Activated B cell treated with CpG ODN at 0.5 μM for 24 hours (primary cell): ENCODE measurements at regions not wholly inside any gene's neighbourhood (a gene's known extent, or its start where the extent isn't known, plus 50 kb on each side); places are given as distances from the start of the nearest gene placed in this dataset.
"Not testable (repeated sequence)": the region's sequence is repeated elsewhere in the genome, so short reads cannot be mapped to it uniquely, and the experiment has no call there.

Experiments used
- ATAC-seq: fragments of 200-7000 bp; cut with Tn5 transposase; one replicate; pipeline ENCODE4 v1.10.0; 2021; ENCODE audit warnings: low read depth, mild to moderate bottlenecking, moderate library complexity
- CTCF ChIA-PET: fragments of 350-600 bp; sonication (Branson Sonifier 250); formaldehyde crosslinking; loops from one replicate; lab custom pipeline; 2021; ENCODE audit warnings: antibody characterized with exemption; lab: Charles Lee
- POLR2A ChIA-PET: fragments of 350-600 bp; sonication (Branson Sonifier 250); formaldehyde crosslinking; loops from one replicate; lab custom pipeline; 2021; ENCODE audit warnings: antibody characterized with exemption; lab: Charles Lee
- DNase-seq: peaks from one replicate; pipeline ENCODE4 v3.0.0; 2022
- H3K27ac Mint-ChIP-seq: one replicate; pipeline ENCODE4 v1.8.0; 2020; ENCODE audit warnings: mixed read lengths
- H3K27me3 Mint-ChIP-seq: one replicate; pipeline ENCODE4 v1.8.0; 2021; ENCODE audit warnings: mixed read lengths
- H3K36me3 Mint-ChIP-seq: one replicate; pipeline ENCODE4 v1.8.0; 2021; ENCODE audit warnings: low read depth, mixed read lengths
- H3K4me1 Mint-ChIP-seq: one replicate; pipeline ENCODE4 v1.8.0; 2021; ENCODE audit warnings: mixed read lengths
- H3K4me3 Mint-ChIP-seq: one replicate; pipeline ENCODE4 v1.8.0; 2020; ENCODE audit warnings: mild to moderate bottlenecking, mixed read lengths
- H3K9me3 Mint-ChIP-seq: one replicate; pipeline ENCODE4 v1.8.0; 2020; ENCODE audit warnings: mixed read lengths
- intact Hi-C: fragments of 100-400 bp; cut with micrococcal nuclease; formaldehyde crosslinking; loops from one replicate; pipeline ENCODE4 v1.15.1; 2024
- TF ChIP-seq, protein P1 (sequence below): fragments of 200-600 bp; IDR thresholded peaks from one replicate; pipeline ENCODE4 v1.8.0; 2022; ENCODE audit warnings: antibody characterized with exemption, mild to moderate bottlenecking

DNA sequence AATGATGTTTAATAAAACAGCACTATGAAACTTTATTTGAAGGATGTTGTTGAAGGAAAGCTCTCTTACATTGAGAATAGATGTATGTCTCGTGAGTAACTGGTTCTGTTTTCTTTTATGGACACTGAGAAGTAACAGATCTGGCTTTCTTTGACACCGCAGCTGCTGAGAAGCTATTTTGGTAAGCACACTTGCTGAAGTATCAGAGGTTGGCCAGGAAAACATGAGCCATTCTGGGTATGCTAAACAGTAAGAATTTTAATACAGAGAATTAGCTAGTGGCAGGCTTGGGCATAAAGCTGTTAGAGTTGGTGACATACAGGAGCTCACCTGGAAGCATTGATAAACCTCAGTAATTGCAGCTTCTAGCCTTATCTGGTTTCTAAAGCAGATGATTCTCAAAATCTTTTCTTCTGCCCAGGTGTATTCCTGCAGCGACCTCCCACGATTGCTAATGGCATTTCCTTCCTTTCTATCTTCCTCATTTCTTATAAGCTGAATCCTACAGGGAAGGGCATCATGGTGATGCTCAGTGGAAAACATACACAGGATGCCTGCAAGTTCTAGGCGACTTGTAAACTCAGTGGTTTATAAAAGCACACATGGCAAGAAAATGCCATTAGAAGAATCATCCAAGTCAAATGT, 291.6 kb upstream of the SLC16A7 start:
- POLR2A ChIA-PET = no interaction called here
- Mint-ChIP-seq H3K4me1 (no peaks in the 10 kb centered on the region), H3K9me3 (peaks cover 4% of the 10 kb centered on the region), H3K36me3 (no peaks in the 10 kb centered on the region), H3K27me3 (no peaks in the 10 kb centered on the region), H3K4me3 (no peak overlapping the region), H3K27ac (no peak overlapping the region)
- CTCF ChIA-PET = no interaction called here
- ATAC-seq = no peak
- intact Hi-C loops = no loop called here
- no peak for DNase-seq
- TF ChIP-seq, protein P1, sequence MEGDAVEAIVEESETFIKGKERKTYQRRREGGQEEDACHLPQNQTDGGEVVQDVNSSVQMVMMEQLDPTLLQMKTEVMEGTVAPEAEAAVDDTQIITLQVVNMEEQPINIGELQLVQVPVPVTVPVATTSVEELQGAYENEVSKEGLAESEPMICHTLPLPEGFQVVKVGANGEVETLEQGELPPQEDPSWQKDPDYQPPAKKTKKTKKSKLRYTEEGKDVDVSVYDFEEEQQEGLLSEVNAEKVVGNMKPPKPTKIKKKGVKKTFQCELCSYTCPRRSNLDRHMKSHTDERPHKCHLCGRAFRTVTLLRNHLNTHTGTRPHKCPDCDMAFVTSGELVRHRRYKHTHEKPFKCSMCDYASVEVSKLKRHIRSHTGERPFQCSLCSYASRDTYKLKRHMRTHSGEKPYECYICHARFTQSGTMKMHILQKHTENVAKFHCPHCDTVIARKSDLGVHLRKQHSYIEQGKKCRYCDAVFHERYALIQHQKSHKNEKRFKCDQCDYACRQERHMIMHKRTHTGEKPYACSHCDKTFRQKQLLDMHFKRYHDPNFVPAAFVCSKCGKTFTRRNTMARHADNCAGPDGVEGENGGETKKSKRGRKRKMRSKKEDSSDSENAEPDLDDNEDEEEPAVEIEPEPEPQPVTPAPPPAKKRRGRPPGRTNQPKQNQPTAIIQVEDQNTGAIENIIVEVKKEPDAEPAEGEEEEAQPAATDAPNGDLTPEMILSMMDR = no peak

DNA sequence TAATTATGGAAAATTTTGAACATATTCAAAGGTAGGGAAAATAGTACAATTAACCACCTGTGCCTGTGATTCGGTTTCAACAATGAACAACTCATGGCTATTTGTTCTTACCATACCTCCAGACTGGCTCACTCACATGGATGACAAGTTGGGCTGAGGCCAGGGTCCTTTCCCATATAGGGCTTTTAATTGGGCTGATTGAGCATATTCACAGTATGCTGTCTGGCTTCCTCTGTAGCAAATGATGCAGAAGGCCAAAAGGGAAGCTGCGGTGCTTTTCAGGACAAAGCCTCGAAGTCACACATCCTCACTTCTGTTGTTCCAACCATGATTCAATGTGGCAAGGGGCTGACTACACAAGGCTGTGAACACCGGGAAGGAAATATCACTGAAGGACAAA, 297.5 kb upstream of the SLC16A7 start:
- no peak overlapping the region for H3K4me3 Mint-ChIP-seq
- peaks cover 10% of the 10 kb centered on the region for H3K9me3 Mint-ChIP-seq
- CTCF ChIA-PET = no interaction called here
- DNase-seq = no peak
- no peaks in the 10 kb centered on the region for H3K27me3 Mint-ChIP-seq
- H3K27ac Mint-ChIP-seq = no peak overlapping the region
- H3K36me3 Mint-ChIP-seq = no peaks in the 10 kb centered on the region
- ATAC-seq = no peak
- POLR2A ChIA-PET = no interaction called here
- TF ChIP-seq, protein P1 = no peak
- no peaks in the 10 kb centered on the region for H3K4me1 Mint-ChIP-seq
- intact Hi-C loops = no loop called here

DNA sequence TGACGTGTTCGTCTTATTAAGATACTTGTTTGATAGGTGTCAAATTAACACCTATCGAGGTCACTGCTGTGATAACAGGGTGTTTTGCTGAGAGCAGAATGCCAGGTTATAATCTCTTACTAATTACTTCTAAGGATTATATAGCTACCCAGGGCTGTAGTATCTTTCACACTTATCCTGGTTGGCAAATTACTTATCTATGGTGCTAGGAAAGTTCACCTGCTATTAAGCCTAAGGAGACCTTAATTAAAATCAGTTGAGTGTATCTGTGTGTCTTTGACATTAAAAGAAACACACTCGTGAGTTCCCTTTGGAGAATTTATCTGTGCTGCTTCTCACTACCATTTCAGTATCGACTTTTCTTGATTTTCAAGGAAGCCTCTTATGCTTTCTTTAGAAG, 301.6 kb upstream of the SLC16A7 start:
- no peak overlapping the region for H3K27ac Mint-ChIP-seq
- H3K9me3 Mint-ChIP-seq = peaks cover 7% of the 10 kb centered on the region
- no peaks in the 10 kb centered on the region for H3K36me3 Mint-ChIP-seq
- TF ChIP-seq, protein P1 = no peak
- intact Hi-C loops = no loop called here
- no peak overlapping the region for H3K4me3 Mint-ChIP-seq
- ATAC-seq (no peak), DNase-seq (no peak)
- H3K4me1 Mint-ChIP-seq = no peaks in the 10 kb centered on the region
- POLR2A ChIA-PET = no interaction called here
- H3K27me3 Mint-ChIP-seq = no peaks in the 10 kb centered on the region
- CTCF ChIA-PET = no interaction called here

DNA sequence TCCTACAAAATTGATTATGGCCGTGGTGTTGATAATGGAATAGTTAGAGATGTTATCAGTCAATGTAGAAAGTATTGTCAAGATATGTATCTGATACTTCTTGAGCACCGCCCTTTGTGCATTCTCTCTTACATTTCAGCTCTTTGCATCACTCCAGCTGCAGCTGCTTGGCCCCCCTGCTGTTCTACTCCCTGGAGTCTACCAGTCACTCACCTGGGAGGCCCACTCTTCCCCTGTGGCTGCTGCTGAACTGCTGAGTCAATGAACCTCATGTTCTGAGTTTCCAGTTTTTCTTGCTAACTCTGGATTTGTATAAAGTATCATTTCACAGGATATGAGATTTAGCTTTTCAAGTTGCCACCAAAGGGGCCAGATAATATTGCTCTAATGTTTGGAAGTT, 312.8 kb upstream of the SLC16A7 start:
- DNase-seq (no peak), ATAC-seq (no peak)
- H3K36me3 Mint-ChIP-seq = no peaks in the 10 kb centered on the region
- H3K4me1 Mint-ChIP-seq = no peaks in the 10 kb centered on the region
- H3K9me3 Mint-ChIP-seq = no peaks in the 10 kb centered on the region
- intact Hi-C loops = no loop called here
- ChIA-PET CTCF (no interaction called here), POLR2A (no interaction called here)
- TF ChIP-seq, protein P1 = no peak
- H3K4me3 Mint-ChIP-seq = no peak overlapping the region
- H3K27ac Mint-ChIP-seq = no peak overlapping the region
- no peaks in the 10 kb centered on the region for H3K27me3 Mint-ChIP-seq

DNA sequence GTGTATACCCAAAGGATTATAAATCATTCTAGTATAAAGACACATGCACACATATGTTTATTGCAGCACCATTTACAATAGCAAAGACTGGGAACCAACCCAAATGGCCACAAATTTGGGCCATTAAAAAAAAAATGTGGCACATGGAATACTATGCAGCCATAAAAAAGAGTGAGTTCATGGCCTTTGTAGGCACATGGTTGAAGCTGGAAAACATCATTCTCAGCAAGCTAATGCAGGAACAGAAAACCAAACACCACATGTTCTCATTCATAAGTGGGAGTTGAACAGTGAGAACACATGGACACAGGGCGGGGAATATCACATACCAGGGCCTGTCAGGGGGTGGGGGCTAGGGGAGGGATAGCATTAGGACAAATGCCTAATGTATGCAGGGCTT, 322.3 kb upstream of the SLC16A7 start:
- intact Hi-C loops, ATAC-seq, POLR2A ChIA-PET, H3K36me3 Mint-ChIP-seq, H3K4me3 Mint-ChIP-seq, CTCF ChIA-PET, H3K27me3 Mint-ChIP-seq, H3K4me1 Mint-ChIP-seq, H3K27ac Mint-ChIP-seq, DNase-seq: not testable (repeated sequence)
- peaks cover 18% of the 10 kb centered on the region for H3K9me3 Mint-ChIP-seq

DNA sequence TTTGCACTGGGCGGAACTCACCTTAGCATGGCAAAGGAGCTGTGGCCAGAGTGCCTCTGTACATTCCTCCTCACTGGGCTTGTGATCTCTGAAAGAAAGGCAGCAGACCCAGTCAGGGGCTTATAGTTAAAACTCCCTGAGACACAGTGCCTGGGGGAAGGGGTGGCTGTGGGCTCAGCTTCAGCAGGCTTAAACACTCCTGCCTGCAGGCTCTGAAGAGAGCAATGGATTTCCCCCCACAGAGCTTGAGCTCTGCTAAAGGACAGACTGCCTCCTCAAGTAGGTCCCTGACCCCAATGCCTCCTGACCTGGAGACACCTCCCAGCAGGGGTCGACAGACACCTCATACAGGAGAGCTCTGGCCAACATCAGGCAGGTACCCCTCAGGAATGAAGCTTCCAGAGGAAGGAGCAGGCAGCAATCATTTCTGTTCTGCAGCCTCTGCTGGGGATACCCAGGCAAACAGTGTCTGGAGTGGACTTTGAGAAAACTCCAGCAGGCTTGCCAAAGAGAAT, 327.5 kb upstream of the SLC16A7 start:
- H3K4me1 Mint-ChIP-seq = no peaks in the 10 kb centered on the region
- CTCF ChIA-PET = no interaction called here
- H3K36me3 Mint-ChIP-seq = no peaks in the 10 kb centered on the region
- intact Hi-C loops = no loop called here
- ATAC-seq = no peak
- no peaks in the 10 kb centered on the region for H3K27me3 Mint-ChIP-seq
- no peak overlapping the region for H3K27ac Mint-ChIP-seq
- POLR2A ChIA-PET = no interaction called here
- no peak for DNase-seq
- H3K4me3 Mint-ChIP-seq = no peak overlapping the region
- TF ChIP-seq, protein P1 = no peak
- peaks cover 18% of the 10 kb centered on the region for H3K9me3 Mint-ChIP-seq
